CD4-positive, alpha-beta memory T cell (primary cell): ENCODE measurements at regions not wholly inside any gene's neighbourhood (a gene's known extent, or its start where the extent isn't known, plus 50 kb on each side); places are given as distances from the start of the nearest gene placed in this dataset.

Experiments
- CTCF ChIA-PET: fragments of 350-600 bp; sonication (Branson Sonifier 250); formaldehyde crosslinking; loops from one replicate; lab custom pipeline; 2021; ENCODE audit warnings: inconsistent platforms; ENCODE audit not compliant: partially characterized antibody; lab: Charles Lee
- POLR2A ChIA-PET: fragments of 350-600 bp; sonication (Branson Sonifier 250); formaldehyde crosslinking; loops from one replicate; lab custom pipeline; 2021; ENCODE audit not compliant: partially characterized antibody; lab: Charles Lee
- DNase-seq, 5 donors: peaks; one replicate each; pipeline versions ENCODE4 v3.0.0 to v3.0.0-alpha.2; 2020 to 2022; ENCODE audit warnings: mixed read lengths in 1 of 5
- H3K27ac ChIP-seq: one replicate; pipeline ENCODE4 v1.7.0; 2013; ENCODE audit warnings: low read depth, low read length
- H3K27me3 ChIP-seq: 2 replicates; pipeline ENCODE4 v1.7.0; 2013; ENCODE audit warnings: mild to moderate bottlenecking, low read length, moderate library complexity; ENCODE audit not compliant: insufficient read depth
- H3K36me3 ChIP-seq: 2 replicates; pipeline ENCODE4 v1.7.0; 2013; ENCODE audit warnings: mild to moderate bottlenecking, low read length, moderate library complexity; ENCODE audit not compliant: insufficient read depth
- H3K4me1 ChIP-seq: 2 replicates; pipeline ENCODE4 v1.7.0; 2013; ENCODE audit warnings: mild to moderate bottlenecking, low read length, moderate library complexity; ENCODE audit not compliant: insufficient read depth
- H3K4me3 ChIP-seq, 2 donors: one replicate each; pipeline ENCODE4 v1.7.0; 2013; ENCODE audit warnings: low read length in 2 of 2, mild to moderate bottlenecking in 1 of 2
- H3K9me3 ChIP-seq, 2 donors: one replicate each; pipeline ENCODE4 v1.7.0; 2013; ENCODE audit warnings: low read length in 2 of 2, control low read depth in 1 of 2; ENCODE audit not compliant: control insufficient read depth in 1 of 2
- H3K27ac Mint-ChIP-seq, 7 donors: one replicate each; pipeline ENCODE4 v1.8.0; 2020 to 2021; ENCODE audit warnings: mixed read lengths in 7 of 7, mild to moderate bottlenecking in 6 of 7, inconsistent platforms in 3 of 7, moderate library complexity in 3 of 7
- H3K27me3 Mint-ChIP-seq, 2 donors: one replicate each; pipeline ENCODE4 v1.8.0; 2020 to 2021; ENCODE audit warnings: mixed read lengths in 2 of 2
- H3K36me3 Mint-ChIP-seq, 2 donors: one replicate each; pipeline ENCODE4 v1.8.0; 2020 to 2021; ENCODE audit warnings: mixed read lengths in 2 of 2, inconsistent platforms in 1 of 2, mild to moderate bottlenecking in 1 of 2
- H3K4me1 Mint-ChIP-seq, 4 donors: one replicate each; pipeline ENCODE4 v1.8.0; 2020 to 2021; ENCODE audit warnings: mixed read lengths in 4 of 4, mild to moderate bottlenecking in 1 of 4
- H3K4me3 Mint-ChIP-seq, 8 donors: one replicate each; pipeline ENCODE4 v1.8.0; 2020 to 2021; ENCODE audit warnings: mixed read lengths in 8 of 8, mild to moderate bottlenecking in 7 of 8, moderate library complexity in 6 of 8, inconsistent platforms in 3 of 8
- H3K9me3 Mint-ChIP-seq, 8 donors: one replicate each; pipeline ENCODE4 v1.8.0; 2020 to 2021; ENCODE audit warnings: mixed read lengths in 8 of 8, mild to moderate bottlenecking in 5 of 8, inconsistent platforms in 3 of 8, moderate library complexity in 1 of 8
- intact Hi-C: fragments of 100-400 bp; cut with micrococcal nuclease; formaldehyde crosslinking; loops from one replicate; pipeline ENCODE4 v1.15.1; 2023

DNA sequence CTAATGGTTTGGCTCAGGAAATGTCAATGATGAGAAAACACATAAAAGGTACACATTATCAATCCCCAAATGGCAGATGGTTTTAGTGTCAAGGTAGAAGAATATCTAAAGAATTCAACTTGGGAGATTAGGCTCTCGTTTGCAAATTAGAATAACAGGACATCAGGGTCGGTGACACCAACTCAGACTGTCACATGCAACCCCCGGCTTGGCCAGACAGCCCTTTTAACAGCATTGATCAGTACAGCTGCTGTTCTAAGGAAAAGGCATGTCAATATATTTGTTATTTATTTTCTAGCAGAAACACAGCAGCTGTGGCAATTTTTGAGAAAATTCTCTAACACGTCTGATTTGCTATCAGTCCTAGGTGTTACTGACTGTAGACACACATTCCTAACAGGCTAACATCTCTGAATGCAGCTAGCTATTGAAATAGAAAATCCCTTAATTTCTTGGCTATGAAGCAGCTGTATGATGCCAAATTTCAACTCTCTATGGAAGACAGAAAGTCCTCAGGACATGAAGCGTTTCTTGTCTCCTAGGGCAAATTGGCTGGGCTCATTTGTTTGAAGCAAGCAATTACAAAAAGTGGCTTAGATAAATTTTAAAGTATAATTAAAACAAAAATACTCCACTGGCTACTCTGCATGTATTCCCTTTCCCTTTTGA, 269.0 kb upstream of the CXXC4 start:
- Histone ChIP-seq H3K9me3 (no peaks in the 10 kb centered on the region), H3K27ac (no peak overlapping the region), H3K27me3 (no peaks in the 10 kb centered on the region), H3K4me3 (no peak overlapping the region), H3K36me3 (no peaks in the 10 kb centered on the region), H3K4me1 (no peaks in the 10 kb centered on the region)
- H3K4me3 Mint-ChIP-seq: no peak overlapping the region
- peaks cover 0 to 2% (median 0%) of the 10 kb centered on the region in 8 donors for H3K9me3 Mint-ChIP-seq
- CTCF ChIA-PET: no interaction called here
- no peaks in the 10 kb centered on the region for H3K27me3 Mint-ChIP-seq
- no peak for DNase-seq
- intact Hi-C loops: no loop called here
- POLR2A ChIA-PET: no interaction called here
- no peaks in the 10 kb centered on the region for H3K36me3 Mint-ChIP-seq
- peaks cover 3 to 6% (median 4%) of the 10 kb centered on the region in 4 donors for H3K4me1 Mint-ChIP-seq
- no peak overlapping the region for H3K27ac Mint-ChIP-seq

DNA sequence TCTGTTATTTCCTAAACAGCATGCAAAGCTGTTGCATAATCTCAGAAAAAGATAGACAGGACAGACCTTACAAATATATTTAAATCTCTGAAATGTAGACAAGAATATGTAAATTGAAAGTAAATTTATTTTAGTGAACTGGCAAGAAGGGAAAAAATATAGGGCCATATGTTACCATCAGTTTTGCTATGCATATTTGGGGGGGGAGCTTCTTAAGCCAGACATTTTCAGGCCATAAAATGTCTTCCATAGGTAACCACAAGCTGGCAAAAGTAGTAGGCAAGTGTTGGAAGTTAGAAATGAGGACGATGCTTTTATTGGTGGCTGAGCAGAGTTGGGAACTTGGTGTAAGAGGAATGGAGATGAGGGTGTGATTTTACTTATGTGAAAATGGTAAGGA, 272.0 kb upstream of the CXXC4 start:
- no peak for DNase-seq
- ChIA-PET CTCF (no interaction called here), POLR2A (no interaction called here)
- Mint-ChIP-seq H3K4me3 (no peak overlapping the region), H3K36me3 (no peaks in the 10 kb centered on the region), H3K27me3 (no peaks in the 10 kb centered on the region), H3K4me1 (peaks cover 0 to 15% (median 5%) of the 10 kb centered on the region in 4 donors), H3K27ac (no peak overlapping the region), H3K9me3 (peaks cover 0 to 2% (median 0%) of the 10 kb centered on the region in 8 donors)
- Histone ChIP-seq H3K27me3 (no peaks in the 10 kb centered on the region), H3K36me3 (no peaks in the 10 kb centered on the region), H3K9me3 (no peaks in the 10 kb centered on the region), H3K4me1 (no peaks in the 10 kb centered on the region), H3K4me3 (no peak overlapping the region), H3K27ac (no peak overlapping the region)
- intact Hi-C loops: no loop called here

DNA sequence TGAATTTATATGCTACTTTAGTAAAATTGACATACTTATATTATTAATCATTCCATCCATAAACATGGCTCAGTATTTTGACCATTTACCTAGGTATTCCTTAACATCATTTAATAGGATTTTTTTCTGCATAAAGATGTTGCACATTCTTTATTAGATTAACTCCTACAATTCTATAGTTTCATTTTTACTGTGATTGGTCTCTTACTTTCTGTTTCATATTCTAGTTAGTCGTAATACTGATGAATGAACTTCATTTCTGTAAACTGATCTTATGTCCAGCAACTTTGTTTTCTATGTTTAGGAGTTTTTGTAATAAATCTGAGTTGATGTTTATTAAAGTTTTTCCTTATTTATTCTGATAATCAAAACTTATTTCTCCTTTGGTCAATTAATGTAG, 278.2 kb upstream of the CXXC4 start:
- H3K9me3 ChIP-seq: no peaks in the 10 kb centered on the region
- no peak for DNase-seq
- H3K4me1 ChIP-seq: no peaks in the 10 kb centered on the region
- intact Hi-C loops: no loop called here
- no peaks in the 10 kb centered on the region for H3K9me3 Mint-ChIP-seq
- ChIA-PET POLR2A (no interaction called here), CTCF (no interaction called here)
- H3K27ac Mint-ChIP-seq: peak overlapping the region in 1 of 7 donors; percentile 10
- H3K36me3 Mint-ChIP-seq: no peaks in the 10 kb centered on the region
- peak overlapping the region in 6 of 8 donors; percentile 42 to 51 (median 44) for H3K4me3 Mint-ChIP-seq
- no peaks in the 10 kb centered on the region for H3K27me3 ChIP-seq
- no peak overlapping the region for H3K27ac ChIP-seq
- H3K36me3 ChIP-seq: no peaks in the 10 kb centered on the region
- H3K4me1 Mint-ChIP-seq: peaks cover 0 to 19% (median 13%) of the 10 kb centered on the region in 4 donors
- no peak overlapping the region for H3K4me3 ChIP-seq
- H3K27me3 Mint-ChIP-seq: no peaks in the 10 kb centered on the region

DNA sequence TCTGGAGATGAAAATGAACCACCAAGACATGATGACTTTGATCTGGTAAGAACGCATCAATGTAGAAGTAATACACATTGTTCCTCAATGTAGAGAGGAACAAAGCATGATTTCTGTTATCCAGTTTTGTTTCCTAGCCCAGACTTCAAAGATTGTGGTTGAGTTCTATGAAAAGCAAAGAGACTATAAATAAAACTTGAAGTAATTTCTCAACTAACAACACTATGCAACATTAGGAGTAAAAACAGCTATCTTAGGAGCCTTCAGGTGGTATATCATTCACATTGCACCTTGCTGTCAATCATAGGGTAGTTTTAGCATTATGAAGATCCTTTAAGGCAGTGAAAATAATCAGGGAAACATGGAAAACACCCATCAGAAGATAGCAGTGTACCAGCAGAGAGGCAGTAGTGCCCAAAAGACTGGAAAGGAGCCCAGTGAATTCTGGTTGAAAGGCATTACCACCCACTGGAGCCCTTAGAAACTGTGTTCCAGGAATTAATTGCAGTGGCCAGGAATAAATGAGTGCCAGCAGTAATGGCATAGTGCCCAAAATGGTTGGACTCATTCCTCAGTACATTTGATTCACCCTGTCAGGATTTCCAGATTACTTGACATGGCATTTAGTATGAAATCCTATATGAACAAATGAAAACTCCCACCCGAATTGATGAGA, 300.7 kb upstream of the CXXC4 start:
- POLR2A ChIA-PET: no interaction called here
- Mint-ChIP-seq H3K27ac (no peak overlapping the region), H3K4me3 (no peak overlapping the region), H3K36me3 (peaks cover 0 to 3% of the 10 kb centered on the region in 2 donors), H3K4me1 (no peaks in the 10 kb centered on the region), H3K27me3 (no peaks in the 10 kb centered on the region), H3K9me3 (peaks cover 0 to 3% (median 1%) of the 10 kb centered on the region in 8 donors)
- H3K36me3 ChIP-seq: no peaks in the 10 kb centered on the region
- no peaks in the 10 kb centered on the region for H3K27me3 ChIP-seq
- intact Hi-C loops: no loop called here
- no peaks in the 10 kb centered on the region for H3K9me3 ChIP-seq
- no peaks in the 10 kb centered on the region for H3K4me1 ChIP-seq
- H3K27ac ChIP-seq: no peak overlapping the region
- no peak for DNase-seq
- CTCF ChIA-PET: no interaction called here
- H3K4me3 ChIP-seq: no peak overlapping the region

DNA sequence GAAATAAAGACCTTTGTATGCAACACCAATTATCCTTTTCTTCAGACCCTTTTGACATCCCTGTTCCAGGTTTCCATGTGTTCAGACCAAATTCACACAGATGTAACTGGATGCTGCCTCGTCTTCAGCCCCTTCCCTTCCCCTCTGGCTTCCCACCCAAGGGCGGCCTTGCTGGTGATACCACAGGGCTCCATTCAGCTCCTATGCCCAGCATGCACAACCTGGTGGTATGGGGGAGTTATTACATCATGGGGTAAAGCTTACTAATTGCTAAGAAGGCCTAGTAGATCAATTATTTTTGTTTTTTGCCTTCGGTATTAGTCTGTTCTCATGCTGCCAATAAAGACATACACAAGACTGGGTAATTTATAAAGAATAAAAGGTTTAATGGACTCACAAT, 317.0 kb upstream of the CXXC4 start:
- Histone ChIP-seq H3K27ac (no peak overlapping the region), H3K27me3 (no peaks in the 10 kb centered on the region), H3K4me3 (no peak overlapping the region), H3K9me3 (no peaks in the 10 kb centered on the region), H3K4me1 (no peaks in the 10 kb centered on the region), H3K36me3 (no peaks in the 10 kb centered on the region)
- ChIA-PET CTCF (no interaction called here), POLR2A (no interaction called here)
- no peaks in the 10 kb centered on the region for H3K27me3 Mint-ChIP-seq
- DNase-seq: no peak
- no peaks in the 10 kb centered on the region for H3K36me3 Mint-ChIP-seq
- H3K4me3 Mint-ChIP-seq: no peak overlapping the region
- no peaks in the 10 kb centered on the region for H3K4me1 Mint-ChIP-seq
- no peak overlapping the region for H3K27ac Mint-ChIP-seq
- H3K9me3 Mint-ChIP-seq: peaks cover 0 to 4% (median under 1%) of the 10 kb centered on the region in 8 donors
- intact Hi-C loops: no loop called here

DNA sequence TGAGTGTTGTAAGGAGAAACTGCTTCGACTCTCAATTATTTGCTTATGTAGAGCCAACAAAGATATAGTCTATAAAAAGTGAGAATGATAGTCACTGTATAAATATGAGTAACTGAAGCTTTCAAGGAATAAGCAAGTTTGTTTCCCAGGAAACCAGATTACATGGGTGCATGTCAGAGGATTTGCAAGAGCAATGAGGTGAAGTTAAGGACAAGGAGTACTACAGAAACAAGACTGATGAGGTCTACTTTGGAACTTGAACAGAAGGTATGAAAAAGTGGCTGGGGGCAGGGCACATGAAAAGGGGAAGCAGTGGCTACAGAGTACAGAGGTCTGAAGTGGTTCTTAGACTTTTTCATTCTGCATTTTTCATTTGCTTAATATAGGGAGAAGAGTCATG, 321.0 kb upstream of the CXXC4 start:
- ChIA-PET POLR2A (no interaction called here), CTCF (no interaction called here)
- H3K27me3 ChIP-seq: no peaks in the 10 kb centered on the region
- H3K4me1 ChIP-seq: no peaks in the 10 kb centered on the region
- H3K4me3 ChIP-seq: no peak overlapping the region
- Mint-ChIP-seq H3K27me3 (no peaks in the 10 kb centered on the region), H3K36me3 (no peaks in the 10 kb centered on the region), H3K4me1 (no peaks in the 10 kb centered on the region), H3K4me3 (no peak overlapping the region), H3K27ac (peak overlapping the region in 1 of 7 donors; percentile 34), H3K9me3 (peaks cover 0 to 3% (median 0%) of the 10 kb centered on the region in 8 donors)
- no peaks in the 10 kb centered on the region for H3K36me3 ChIP-seq
- no peaks in the 10 kb centered on the region for H3K9me3 ChIP-seq
- no peak for DNase-seq
- intact Hi-C loops: no loop called here
- no peak overlapping the region for H3K27ac ChIP-seq

DNA sequence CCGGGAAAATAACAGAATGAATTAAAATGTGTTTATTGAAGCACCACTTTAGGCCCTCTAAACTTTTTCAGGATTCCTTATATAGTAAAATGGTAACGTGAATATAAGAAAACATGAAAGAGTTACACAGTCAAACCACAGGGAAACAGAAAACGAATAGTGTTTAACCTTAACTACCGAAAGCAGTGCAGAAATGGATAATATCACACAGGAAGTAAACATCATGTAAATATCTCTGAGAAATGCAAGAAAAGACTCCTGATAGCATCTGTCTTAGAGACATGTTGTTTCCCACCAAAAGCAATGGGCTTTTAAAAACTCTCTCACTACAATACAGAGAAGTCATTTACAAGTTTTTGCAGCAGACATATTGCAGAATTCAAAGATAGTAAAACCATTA, 323.9 kb upstream of the CXXC4 start:
- intact Hi-C loops: no loop called here
- POLR2A ChIA-PET: no interaction called here
- no peaks in the 10 kb centered on the region for H3K9me3 ChIP-seq
- Mint-ChIP-seq H3K4me3 (no peak overlapping the region), H3K36me3 (no peaks in the 10 kb centered on the region), H3K4me1 (no peaks in the 10 kb centered on the region), H3K9me3 (peaks cover 0 to 3% (median 0%) of the 10 kb centered on the region in 8 donors), H3K27me3 (no peaks in the 10 kb centered on the region), H3K27ac (no peak overlapping the region)
- no peaks in the 10 kb centered on the region for H3K4me1 ChIP-seq
- no peak overlapping the region for H3K27ac ChIP-seq
- no peak for DNase-seq
- CTCF ChIA-PET: no interaction called here
- no peak overlapping the region for H3K4me3 ChIP-seq
- no peaks in the 10 kb centered on the region for H3K36me3 ChIP-seq
- H3K27me3 ChIP-seq: no peaks in the 10 kb centered on the region
